HEK293 (cell line): ENCODE measurements at regions not wholly inside any gene's neighbourhood (a gene's known extent, or its start where the extent isn't known, plus 50 kb on each side); places are given as distances from the start of the nearest gene placed in this dataset.

Experiments
- CTCF ChIA-PET: fragments of 350-600 bp; formaldehyde crosslinking; extraction: SDS; loops from one replicate; lab custom pipeline; 2021; ENCODE audit warnings: antibody characterized with exemption; lab: Yijun Ruan, JAX
- POLR2A ChIA-PET: fragments of 300-600 bp; formaldehyde crosslinking; extraction: SDS; loops from one replicate; lab custom pipeline; 2020; ENCODE audit warnings: antibody characterized with exemption, inconsistent platforms; lab: Yijun Ruan, JAX
- H3K27ac ChIP-seq: fragments of 200-500 bp; sonication (Bioruptor generic); 2 replicates; pipeline ENCODE4 v1.5.1; 2014; ENCODE audit warnings: low read depth, low read length, control low read depth, inconsistent platforms; ENCODE audit errors: extremely low read depth
- H3K36me3 ChIP-seq, 2 experiments: fragments of 200-500 bp in 1 of 2; sonication (Bioruptor generic) in 1 of 2; 1 replicate in 1 of 2; 2 replicates in 1 of 2; pipeline ENCODE4 v1.5.1; 2014 to 2017; ENCODE audit warnings: inconsistent platforms in 2 of 2, low read length in 2 of 2; ENCODE audit not compliant: control insufficient read depth in 2 of 2, insufficient read depth in 1 of 2
- H3K4me1 ChIP-seq: fragments of 200-500 bp; sonication (Bioruptor generic); 2 replicates; pipeline ENCODE4 v1.5.1; 2014; ENCODE audit warnings: mild to moderate bottlenecking, low read length, inconsistent platforms; ENCODE audit not compliant: control insufficient read depth, insufficient read depth
- H3K4me3 ChIP-seq: 2 replicates; pipeline ENCODE4 v1.5.1; 2011; ENCODE audit warnings: low read depth, mild to moderate bottlenecking, control low read depth, low read length, moderate library complexity
- H3K9me3 ChIP-seq: fragments of 200-500 bp; sonication (Bioruptor generic); 2 replicates; pipeline ENCODE4 v1.5.1; 2014; ENCODE audit warnings: low read depth, low read length, inconsistent platforms; ENCODE audit not compliant: control insufficient read depth, insufficient read depth
- ATF2 ChIP-seq: fragments of 450-650 bp; formaldehyde crosslinking; IDR thresholded peaks from 2 replicates; pipeline ENCODE4 v1.5.1; 2016; ENCODE audit warnings: missing biosample characterization, missing genetic modification characterization, low read depth
- EGR2 ChIP-seq: fragments of 450-650 bp; formaldehyde crosslinking; IDR thresholded peaks from 2 replicates; pipeline ENCODE4 v1.5.1; 2016; ENCODE audit warnings: low read depth, missing biosample characterization, missing genetic modification characterization
- MYNN ChIP-seq: fragments of 450-650 bp; formaldehyde crosslinking; IDR thresholded peaks from 2 replicates; pipeline ENCODE4 v1.5.1; 2016; ENCODE audit warnings: missing biosample characterization, missing genetic modification characterization, borderline replicate concordance
- OSR2 ChIP-seq: fragments of 450-650 bp; formaldehyde crosslinking; IDR thresholded peaks from 2 replicates; pipeline ENCODE4 v1.5.1; 2016; ENCODE audit warnings: missing biosample characterization, missing genetic modification characterization
- PRDM1 ChIP-seq: fragments of 450-650 bp; formaldehyde crosslinking; IDR thresholded peaks from 2 replicates; pipeline ENCODE4; 2016; ENCODE audit warnings: missing biosample characterization, missing genetic modification characterization
- YY2 ChIP-seq: fragments of 450-650 bp; formaldehyde crosslinking; IDR thresholded peaks from 2 replicates; pipeline ENCODE4 v1.5.1; 2016; ENCODE audit warnings: missing biosample characterization, missing genetic modification characterization
- ZFP37 ChIP-seq: fragments of 450-650 bp; formaldehyde crosslinking; IDR thresholded peaks from 2 replicates; pipeline ENCODE4 v1.5.1; 2016; ENCODE audit warnings: missing biosample characterization, missing genetic modification characterization
- ZNF302 ChIP-seq: fragments of 450-650 bp; formaldehyde crosslinking; IDR thresholded peaks from 2 replicates; pipeline ENCODE4 v1.5.1; 2016; ENCODE audit warnings: missing biosample characterization, missing genetic modification characterization, low read depth
- ZNF335 ChIP-seq: fragments of 450-650 bp; formaldehyde crosslinking; conservative IDR thresholded peaks from 2 replicates; pipeline ENCODE4 v1.5.1; 2016; ENCODE audit warnings: missing biosample characterization, missing genetic modification characterization
- ZNF37A ChIP-seq: fragments of 450-650 bp; IDR thresholded peaks from 2 replicates; pipeline ENCODE4 v1.5.1; 2018; ENCODE audit warnings: missing biosample characterization, missing genetic modification characterization
- ZNF513 ChIP-seq: fragments of 450-650 bp; IDR thresholded peaks from 2 replicates; pipeline ENCODE4 v1.5.1; 2018; ENCODE audit warnings: missing biosample characterization, missing genetic modification characterization
- ZNF549 ChIP-seq: fragments of 450-650 bp; IDR thresholded peaks from 2 replicates; pipeline ENCODE4 v1.5.1; 2018; ENCODE audit warnings: missing biosample characterization, missing genetic modification characterization, mild to moderate bottlenecking, inconsistent platforms, moderate library complexity
- ZNF558 ChIP-seq: fragments of 450-650 bp; formaldehyde crosslinking; IDR thresholded peaks from 2 replicates; pipeline ENCODE4 v1.5.1; 2016; ENCODE audit warnings: missing biosample characterization, missing genetic modification characterization
- ZNF561 ChIP-seq: fragments of 450-650 bp; IDR thresholded peaks from 2 replicates; pipeline ENCODE4 v1.5.1; 2018; ENCODE audit warnings: missing biosample characterization, missing genetic modification characterization, borderline replicate concordance
- ZNF701 ChIP-seq: fragments of 450-650 bp; formaldehyde crosslinking; IDR thresholded peaks from 2 replicates; pipeline ENCODE4 v1.5.1; 2016; ENCODE audit warnings: missing biosample characterization, missing genetic modification characterization
- TF ChIP-seq, protein P1 (sequence below): fragments of 450-650 bp; formaldehyde crosslinking; IDR thresholded peaks from 2 replicates; pipeline ENCODE4 v1.5.1; 2016; ENCODE audit warnings: missing biosample characterization, missing genetic modification characterization
- TF ChIP-seq, protein P2 (sequence below): fragments of 450-650 bp; formaldehyde crosslinking; IDR thresholded peaks from 2 replicates; pipeline ENCODE4 v1.5.1; 2016; ENCODE audit warnings: missing biosample characterization, missing genetic modification characterization, low read depth
- TF ChIP-seq, protein P3 (sequence below): sonication (generic); formaldehyde crosslinking; IDR thresholded peaks from 2 replicates; pipeline ENCODE4 v1.8.1; 2022; ENCODE audit warnings: mild to moderate bottlenecking, moderate library complexity, missing genetic modification reagents

GRCh38 chr2:125207431-125207830, 1182.3 kb downstream of the CNTNAP5 start:
- no peak overlapping the region for H3K27ac ChIP-seq
- H3K9me3 ChIP-seq: no peaks in the 10 kb centered on the region
- H3K4me1 ChIP-seq: no peaks in the 10 kb centered on the region
- TF ChIP-seq ATF2 (tag by site-specific recombination) (no peak), YY2 (tag by site-specific recombination) (no peak), ZFP37 (no peak), MYNN (no peak), ZNF558 (tag by site-specific recombination) (no peak), ZNF513 (no peak), ZNF561 (tag by site-specific recombination) (no peak), ZNF335 (tag by site-specific recombination) (no peak), ZNF302 (tag by site-specific recombination) (no peak), ZNF701 (tag by site-specific recombination) (no peak), ZNF37A (no peak), EGR2 (no peak), OSR2 (no peak), PRDM1 (tag by site-specific recombination) (no peak), ZNF549 (no peak)
- TF ChIP-seq, protein P1, sequence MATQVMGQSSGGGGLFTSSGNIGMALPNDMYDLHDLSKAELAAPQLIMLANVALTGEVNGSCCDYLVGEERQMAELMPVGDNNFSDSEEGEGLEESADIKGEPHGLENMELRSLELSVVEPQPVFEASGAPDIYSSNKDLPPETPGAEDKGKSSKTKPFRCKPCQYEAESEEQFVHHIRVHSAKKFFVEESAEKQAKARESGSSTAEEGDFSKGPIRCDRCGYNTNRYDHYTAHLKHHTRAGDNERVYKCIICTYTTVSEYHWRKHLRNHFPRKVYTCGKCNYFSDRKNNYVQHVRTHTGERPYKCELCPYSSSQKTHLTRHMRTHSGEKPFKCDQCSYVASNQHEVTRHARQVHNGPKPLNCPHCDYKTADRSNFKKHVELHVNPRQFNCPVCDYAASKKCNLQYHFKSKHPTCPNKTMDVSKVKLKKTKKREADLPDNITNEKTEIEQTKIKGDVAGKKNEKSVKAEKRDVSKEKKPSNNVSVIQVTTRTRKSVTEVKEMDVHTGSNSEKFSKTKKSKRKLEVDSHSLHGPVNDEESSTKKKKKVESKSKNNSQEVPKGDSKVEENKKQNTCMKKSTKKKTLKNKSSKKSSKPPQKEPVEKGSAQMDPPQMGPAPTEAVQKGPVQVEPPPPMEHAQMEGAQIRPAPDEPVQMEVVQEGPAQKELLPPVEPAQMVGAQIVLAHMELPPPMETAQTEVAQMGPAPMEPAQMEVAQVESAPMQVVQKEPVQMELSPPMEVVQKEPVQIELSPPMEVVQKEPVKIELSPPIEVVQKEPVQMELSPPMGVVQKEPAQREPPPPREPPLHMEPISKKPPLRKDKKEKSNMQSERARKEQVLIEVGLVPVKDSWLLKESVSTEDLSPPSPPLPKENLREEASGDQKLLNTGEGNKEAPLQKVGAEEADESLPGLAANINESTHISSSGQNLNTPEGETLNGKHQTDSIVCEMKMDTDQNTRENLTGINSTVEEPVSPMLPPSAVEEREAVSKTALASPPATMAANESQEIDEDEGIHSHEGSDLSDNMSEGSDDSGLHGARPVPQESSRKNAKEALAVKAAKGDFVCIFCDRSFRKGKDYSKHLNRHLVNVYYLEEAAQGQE (tag by site-specific recombination): no peak
- TF ChIP-seq, protein P2, sequence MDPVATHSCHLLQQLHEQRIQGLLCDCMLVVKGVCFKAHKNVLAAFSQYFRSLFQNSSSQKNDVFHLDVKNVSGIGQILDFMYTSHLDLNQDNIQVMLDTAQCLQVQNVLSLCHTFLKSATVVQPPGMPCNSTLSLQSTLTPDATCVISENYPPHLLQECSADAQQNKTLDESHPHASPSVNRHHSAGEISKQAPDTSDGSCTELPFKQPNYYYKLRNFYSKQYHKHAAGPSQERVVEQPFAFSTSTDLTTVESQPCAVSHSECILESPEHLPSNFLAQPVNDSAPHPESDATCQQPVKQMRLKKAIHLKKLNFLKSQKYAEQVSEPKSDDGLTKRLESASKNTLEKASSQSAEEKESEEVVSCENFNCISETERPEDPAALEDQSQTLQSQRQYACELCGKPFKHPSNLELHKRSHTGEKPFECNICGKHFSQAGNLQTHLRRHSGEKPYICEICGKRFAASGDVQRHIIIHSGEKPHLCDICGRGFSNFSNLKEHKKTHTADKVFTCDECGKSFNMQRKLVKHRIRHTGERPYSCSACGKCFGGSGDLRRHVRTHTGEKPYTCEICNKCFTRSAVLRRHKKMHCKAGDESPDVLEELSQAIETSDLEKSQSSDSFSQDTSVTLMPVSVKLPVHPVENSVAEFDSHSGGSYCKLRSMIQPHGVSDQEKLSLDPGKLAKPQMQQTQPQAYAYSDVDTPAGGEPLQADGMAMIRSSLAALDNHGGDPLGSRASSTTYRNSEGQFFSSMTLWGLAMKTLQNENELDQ (tag by site-specific recombination): no peak
- TF ChIP-seq, protein P3, sequence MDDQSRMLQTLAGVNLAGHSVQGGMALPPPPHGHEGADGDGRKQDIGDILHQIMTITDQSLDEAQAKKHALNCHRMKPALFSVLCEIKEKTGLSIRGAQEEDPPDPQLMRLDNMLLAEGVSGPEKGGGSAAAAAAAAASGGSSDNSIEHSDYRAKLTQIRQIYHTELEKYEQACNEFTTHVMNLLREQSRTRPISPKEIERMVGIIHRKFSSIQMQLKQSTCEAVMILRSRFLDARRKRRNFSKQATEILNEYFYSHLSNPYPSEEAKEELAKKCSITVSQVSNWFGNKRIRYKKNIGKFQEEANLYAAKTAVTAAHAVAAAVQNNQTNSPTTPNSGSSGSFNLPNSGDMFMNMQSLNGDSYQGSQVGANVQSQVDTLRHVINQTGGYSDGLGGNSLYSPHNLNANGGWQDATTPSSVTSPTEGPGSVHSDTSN (CRISPR knock-in tag): no peak
- H3K36me3 ChIP-seq: no peaks in the 10 kb centered on the region
- H3K4me3 ChIP-seq: no peak overlapping the region
- ChIA-PET CTCF (interaction anchor here (0.6 kb wide), 1 partner anchor 677 kb away, joined by 3 read pairs; no protein-coding TSS in a partner anchor), POLR2A (no interaction called here)
